GM21360 (cell line): ENCODE measurements at regions not wholly inside any gene's neighbourhood (a gene's known extent, or its start where the extent isn't known, plus 50 kb on each side); places are given as distances from the start of the nearest gene placed in this dataset.

Source experiments
- ATAC-seq: cut with Tn5 transposase; IDR thresholded peaks from one replicate; pipeline ENCODE4 v1.9.1; 2021; ENCODE audit warnings: mild to moderate bottlenecking, moderate library complexity; ENCODE audit not compliant: unreplicated experiment

- no peak for ATAC-seq
Measured at GRCh38 chr9:129368444-129368978, 190.4 kb upstream of the IER5L start.

- ATAC-seq: no peak
Measured at GRCh38 chr9:129367287-129367686, 189.2 kb upstream of the IER5L start.

GRCh38 chr9:129365196-129365595, 187.1 kb upstream of the IER5L start:
- no peak for ATAC-seq

GRCh38 chr9:129363216-129363873, 185.3 kb upstream of the IER5L start:
- ATAC-seq: no peak

- no peak for ATAC-seq
Measured at GRCh38 chr9:129362287-129363000, 184.4 kb upstream of the IER5L start.

- no peak for ATAC-seq
Measured at GRCh38 chr9:129361196-129361595, 183.1 kb upstream of the IER5L start.

GRCh38 chr9:129359916-129360536, 182.0 kb upstream of the IER5L start:
- no peak for ATAC-seq

- no peak for ATAC-seq
Measured at GRCh38 chr9:129359162-129359811, 181.2 kb upstream of the IER5L start.

GRCh38 chr9:129358621-129359154, 180.6 kb upstream of the IER5L start:
- no peak for ATAC-seq

- no peak for ATAC-seq
Measured at GRCh38 chr9:129357773-129358245, 179.7 kb upstream of the IER5L start.

GRCh38 chr9:129356871-129357772, 179.1 kb upstream of the IER5L start:
- ATAC-seq: no peak

GRCh38 chr9:129355631-129356030, 177.6 kb upstream of the IER5L start:
- ATAC-seq: no peak

- no peak for ATAC-seq
Measured at GRCh38 chr9:129354498-129354897, 176.4 kb upstream of the IER5L start.

GRCh38 chr9:129353697-129354336, 175.8 kb upstream of the IER5L start:
- ATAC-seq: no peak

- ATAC-seq: no peak
Measured at GRCh38 chr9:129352146-129352865, 174.2 kb upstream of the IER5L start.

GRCh38 chr9:129351642-129352145, 173.6 kb upstream of the IER5L start:
- ATAC-seq: no peak

- no peak for ATAC-seq
Measured at GRCh38 chr9:129351058-129351641, 173.1 kb upstream of the IER5L start.
